Fibroblast of lung (primary cell): ENCODE measurements at regions not wholly inside any gene's neighbourhood (a gene's known extent, or its start where the extent isn't known, plus 50 kb on each side); places are given as distances from the start of the nearest gene placed in this dataset.

ENCODE experiments used
- EZH2 ChIP-seq: IDR thresholded peaks from 2 replicates; pipeline ENCODE4 v1.5.1; 2012; ENCODE audit warnings: low read length, control low read depth, mild to moderate bottlenecking; ENCODE audit errors: missing control alignments
- TF ChIP-seq, protein P1 (sequence below), 2 donors: IDR thresholded peaks in 1 of 2; conservative IDR thresholded peaks in 1 of 2; 1 replicate in 1 of 2; 2 replicates in 1 of 2; pipeline ENCODE4 v1.5.1; 2011 to 2012; ENCODE audit warnings: low read length in 2 of 2, control low read depth in 1 of 2, inconsistent platforms in 1 of 2, low read depth in 1 of 2, mild to moderate bottlenecking in 1 of 2

DNA sequence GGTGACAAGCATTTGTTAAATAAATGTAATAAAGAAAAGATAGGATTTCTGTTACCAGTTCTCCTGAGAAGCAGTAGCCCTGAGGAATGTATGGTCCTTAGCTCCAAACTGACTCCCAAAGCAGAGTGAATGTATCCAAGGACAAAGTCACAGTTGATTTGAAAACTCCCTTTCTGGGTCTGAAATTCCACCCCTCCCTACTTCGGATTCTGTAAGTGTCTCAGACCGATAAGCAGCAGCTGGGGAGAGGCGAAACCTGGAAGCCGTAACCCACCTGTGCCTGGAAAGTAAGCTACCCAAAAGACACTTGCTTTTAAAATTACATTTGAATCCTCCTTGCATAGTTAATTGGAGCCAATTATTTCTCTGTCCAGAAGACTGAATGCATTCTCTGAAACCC lies 122.9 kb upstream of the FRMD4A start:
- TF ChIP-seq, protein P1, sequence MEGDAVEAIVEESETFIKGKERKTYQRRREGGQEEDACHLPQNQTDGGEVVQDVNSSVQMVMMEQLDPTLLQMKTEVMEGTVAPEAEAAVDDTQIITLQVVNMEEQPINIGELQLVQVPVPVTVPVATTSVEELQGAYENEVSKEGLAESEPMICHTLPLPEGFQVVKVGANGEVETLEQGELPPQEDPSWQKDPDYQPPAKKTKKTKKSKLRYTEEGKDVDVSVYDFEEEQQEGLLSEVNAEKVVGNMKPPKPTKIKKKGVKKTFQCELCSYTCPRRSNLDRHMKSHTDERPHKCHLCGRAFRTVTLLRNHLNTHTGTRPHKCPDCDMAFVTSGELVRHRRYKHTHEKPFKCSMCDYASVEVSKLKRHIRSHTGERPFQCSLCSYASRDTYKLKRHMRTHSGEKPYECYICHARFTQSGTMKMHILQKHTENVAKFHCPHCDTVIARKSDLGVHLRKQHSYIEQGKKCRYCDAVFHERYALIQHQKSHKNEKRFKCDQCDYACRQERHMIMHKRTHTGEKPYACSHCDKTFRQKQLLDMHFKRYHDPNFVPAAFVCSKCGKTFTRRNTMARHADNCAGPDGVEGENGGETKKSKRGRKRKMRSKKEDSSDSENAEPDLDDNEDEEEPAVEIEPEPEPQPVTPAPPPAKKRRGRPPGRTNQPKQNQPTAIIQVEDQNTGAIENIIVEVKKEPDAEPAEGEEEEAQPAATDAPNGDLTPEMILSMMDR (conservative IDR thresholded peaks at IDR 0.05 in 1 of 2, IDR thresholded peaks at IDR 0.05 in 1 of 2; ENCODE audit: low read depth in 1 of 2, low read length in 2 of 2), result no peak
- TF ChIP-seq EZH2, result no peak
